KMS-11 (cell line): ENCODE measurements at regions not wholly inside any gene's neighbourhood (a gene's known extent, or its start where the extent isn't known, plus 50 kb on each side); places are given as distances from the start of the nearest gene placed in this dataset.

Experiments
- H2AFZ ChIP-seq: fragments of 200-600 bp; sonication (generic); 2 replicates; pipeline ENCODE4 v1.6.1; 2016; ENCODE audit warnings: antibody characterized with exemption, mixed run types, low read depth
- H3K27ac ChIP-seq: fragments of 200-600 bp; sonication (generic); 2 replicates; pipeline ENCODE4 v1.6.1; 2016; ENCODE audit warnings: mild to moderate bottlenecking, mixed run types
- H3K27me3 ChIP-seq: fragments of 200-600 bp; sonication (generic); 2 replicates; pipeline ENCODE4 v1.6.1; 2017; ENCODE audit warnings: mild to moderate bottlenecking, low read depth, mixed run types, moderate library complexity; ENCODE audit not compliant: insufficient read depth
- H3K36me3 ChIP-seq: fragments of 200-600 bp; sonication (generic); 2 replicates; pipeline ENCODE4 v1.6.1; 2017; ENCODE audit warnings: mild to moderate bottlenecking, mixed run types; ENCODE audit not compliant: insufficient read depth
- H3K4me1 ChIP-seq: fragments of 200-600 bp; sonication (generic); 2 replicates; pipeline ENCODE4 v1.6.1; 2016; ENCODE audit warnings: mild to moderate bottlenecking, low read depth, mixed run types; ENCODE audit not compliant: poor library complexity, severe bottlenecking
- H3K4me2 ChIP-seq: fragments of 200-600 bp; sonication (generic); 2 replicates; pipeline ENCODE4 v1.7.0; 2016; ENCODE audit warnings: mild to moderate bottlenecking, mixed run types
- H3K4me3 ChIP-seq: fragments of 200-600 bp; sonication (generic); IDR thresholded peaks from 2 replicates; pipeline ENCODE4 v1.6.1; 2017; ENCODE audit warnings: low read depth, low read length, mixed read lengths; ENCODE audit not compliant: insufficient read depth
- H3K79me2 ChIP-seq: fragments of 200-600 bp; sonication (generic); 2 replicates; pipeline ENCODE4 v1.6.1; 2016; ENCODE audit warnings: low read depth, mixed run types; ENCODE audit not compliant: insufficient read depth
- H3K9ac ChIP-seq: fragments of 200-600 bp; sonication (generic); 2 replicates; pipeline ENCODE4 v1.6.1; 2016; ENCODE audit warnings: mild to moderate bottlenecking, mixed run types
- H4K20me1 ChIP-seq: fragments of 200-600 bp; sonication (generic); 2 replicates; pipeline ENCODE4 v1.6.1; 2016; ENCODE audit warnings: mild to moderate bottlenecking, mixed run types; ENCODE audit not compliant: insufficient read depth
- CTCF ChIP-seq: fragments of 200-600 bp; sonication (generic); conservative IDR thresholded peaks from 2 replicates; pipeline ENCODE4 v1.6.1; 2017; ENCODE audit warnings: low read depth, mild to moderate bottlenecking, antibody characterized with exemption, low read length, moderate library complexity, mixed read lengths

GRCh38 chr2:136212426-136213378 lies 94.8 kb upstream of the CXCR4 start:
- Histone ChIP-seq H3K27ac (no peak overlapping the region), H4K20me1 (no peaks in the 10 kb centered on the region), H3K27me3 (no peaks in the 10 kb centered on the region), H3K4me2 (no peak overlapping the region), H3K79me2 (no peaks in the 10 kb centered on the region), H3K4me1 (no peaks in the 10 kb centered on the region), H3K4me3 (no peak overlapping the region), H3K9ac (no peak overlapping the region), H3K36me3 (no peaks in the 10 kb centered on the region), H2AFZ (no peak overlapping the region)
- no peak for TF ChIP-seq CTCF

GRCh38 chr2:136211701-136212100 lies 93.8 kb upstream of the CXCR4 start:
- Histone ChIP-seq H3K4me1 (no peaks in the 10 kb centered on the region), H3K4me3 (no peak overlapping the region), H3K27me3 (no peaks in the 10 kb centered on the region), H3K79me2 (no peaks in the 10 kb centered on the region), H3K36me3 (no peaks in the 10 kb centered on the region), H4K20me1 (no peaks in the 10 kb centered on the region), H2AFZ (no peak overlapping the region), H3K4me2 (no peak overlapping the region), H3K9ac (no peak overlapping the region), H3K27ac (no peak overlapping the region)
- TF ChIP-seq CTCF = no peak

DNA sequence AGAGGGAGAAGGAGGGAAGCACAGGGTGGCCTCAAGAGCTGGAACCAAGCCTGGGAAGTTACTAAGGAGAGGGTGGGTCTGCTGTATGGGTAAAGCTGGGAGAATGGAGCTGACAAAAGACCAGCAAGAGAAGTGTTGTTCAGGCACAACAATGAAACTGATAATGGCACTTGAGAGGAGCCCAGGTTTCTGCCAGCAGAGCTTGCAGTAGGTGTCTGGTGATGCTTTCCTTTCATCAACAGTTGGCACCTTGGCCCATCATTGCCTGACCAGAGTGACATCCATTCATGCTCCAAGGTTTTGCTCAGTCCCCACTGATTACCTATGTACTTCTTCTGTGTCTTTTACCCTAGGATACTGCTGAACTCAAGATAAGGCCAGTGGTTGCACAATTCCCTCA lies 92.9 kb upstream of the CXCR4 start:
- Histone ChIP-seq H3K4me1 (no peaks in the 10 kb centered on the region), H3K27ac (no peak overlapping the region), H3K79me2 (no peaks in the 10 kb centered on the region), H3K4me3 (no peak overlapping the region), H4K20me1 (no peaks in the 10 kb centered on the region), H3K27me3 (no peaks in the 10 kb centered on the region), H3K9ac (no peak overlapping the region), H3K4me2 (no peak overlapping the region), H2AFZ (no peak overlapping the region), H3K36me3 (no peaks in the 10 kb centered on the region)
- no peak for TF ChIP-seq CTCF

DNA sequence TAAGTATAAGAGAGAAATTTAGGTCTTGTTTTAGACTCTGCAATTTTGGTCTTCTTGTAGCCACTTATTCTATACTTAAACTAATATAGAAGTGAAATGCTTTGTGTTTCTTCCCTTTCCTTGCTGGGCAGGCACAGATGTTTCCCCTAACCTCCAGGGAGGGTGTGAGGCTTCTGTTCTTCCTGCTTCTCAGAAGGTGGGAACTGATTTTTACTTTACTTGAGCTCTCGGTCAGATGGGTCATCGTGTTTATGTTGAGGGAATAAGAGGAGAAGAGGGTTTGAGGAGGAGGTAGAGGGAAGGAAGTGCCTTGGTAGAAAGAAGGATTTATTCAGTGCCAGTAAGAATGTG lies 92.5 kb upstream of the CXCR4 start:
- H3K4me3 ChIP-seq = no peak overlapping the region
- H3K4me1 ChIP-seq = no peaks in the 10 kb centered on the region

More for the DNA sequence above, 92.5 kb upstream of the CXCR4 start:
- TF ChIP-seq CTCF = no peak
- Histone ChIP-seq H3K36me3 (no peaks in the 10 kb centered on the region), H3K27me3 (no peaks in the 10 kb centered on the region), H2AFZ (no peak overlapping the region), H4K20me1 (no peaks in the 10 kb centered on the region), H3K27ac (no peak overlapping the region), H3K9ac (no peak overlapping the region), H3K4me2 (no peak overlapping the region), H3K79me2 (no peaks in the 10 kb centered on the region)
